ENCODE measurements at regions not wholly inside any gene's neighbourhood (a gene's known extent, or its start where the extent isn't known, plus 50 kb on each side); places are given as distances from the start of the nearest gene placed in this dataset.

- no peaks in the 10 kb centered on the region for H3K4me1 Mint-ChIP-seq (ENCODE audit: low read depth, unreplicated experiment)
- POLR2A ChIA-PET, result no interaction called here
- CTCF ChIA-PET, result no interaction called here
Measured at GRCh38 chr2:188889187-188889586, 85.0 kb upstream of the COL3A1 start.

DNA sequence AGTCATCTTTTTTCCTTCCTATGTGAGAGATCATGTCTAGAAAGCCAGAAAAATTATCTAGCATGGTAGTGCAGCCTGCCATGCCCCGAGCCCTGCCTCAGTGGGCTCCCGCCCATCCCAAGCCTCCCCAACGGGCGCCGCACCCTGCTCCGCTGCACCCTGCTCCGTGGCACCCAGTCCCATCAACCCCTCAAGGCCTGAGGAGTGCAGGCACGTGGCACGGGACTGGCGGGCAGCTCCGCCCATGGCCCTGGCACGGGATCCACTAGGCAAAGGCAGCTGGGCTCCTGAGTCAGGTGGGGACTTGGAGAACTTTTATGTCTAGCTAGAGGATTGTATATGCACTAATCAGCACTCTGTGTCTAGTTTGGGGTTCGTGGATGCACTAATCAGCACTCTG lies 83.4 kb upstream of the COL3A1 start:
- H3K36me3 Mint-ChIP-seq (ENCODE audit: insufficient read depth, unreplicated experiment), result no peaks in the 10 kb centered on the region
- ChIA-PET CTCF (no interaction called here), POLR2A (no interaction called here)
- H3K36me3 ChIP-seq (ENCODE audit: control insufficient read depth, insufficient read depth, low read length), result no peaks in the 10 kb centered on the region
- no peak overlapping the region for H3K27ac Mint-ChIP-seq (ENCODE audit: unreplicated experiment)
- no peak for DNase-seq
- H3K4me3 ChIP-seq (ENCODE audit: low read depth, low read length), result no peak overlapping the region
- no peak for TF ChIP-seq CTCF (IDR thresholded peaks at IDR 0.05; ENCODE audit: insufficient read depth in 1 of 2, low read depth in 1 of 2, low read length in 1 of 2, severe bottlenecking in 1 of 2, unreplicated experiment in 1 of 2)
- no peaks in the 10 kb centered on the region for H3K27me3 ChIP-seq (replicated peaks; ENCODE audit: control insufficient read depth, insufficient read depth, low read length)
- no peaks in the 10 kb centered on the region for H3K9me3 Mint-ChIP-seq (ENCODE audit: unreplicated experiment)
- no peaks in the 10 kb centered on the region for H3K4me1 ChIP-seq
- intact Hi-C loops (cut with micrococcal nuclease; ENCODE audit: unreplicated experiment), result no loop called here
- no peaks in the 10 kb centered on the region for H3K9me3 ChIP-seq
- no TSS peak for BruUV-seq (replicated peaks)
- no peaks in the 10 kb centered on the region for H3K4me1 Mint-ChIP-seq (ENCODE audit: low read depth, unreplicated experiment)
- no peak overlapping the region for H3K4me3 Mint-ChIP-seq (ENCODE audit: unreplicated experiment)
- H3K27me3 Mint-ChIP-seq (ENCODE audit: insufficient read depth, unreplicated experiment), result no peaks in the 10 kb centered on the region

More at GRCh38 chr2:188889187-188889586, 85.0 kb upstream of the COL3A1 start:
- no TSS peak for BruUV-seq (replicated peaks)
- Mint-ChIP-seq H3K9me3 (ENCODE audit: unreplicated experiment) (no peaks in the 10 kb centered on the region), H3K27ac (ENCODE audit: unreplicated experiment) (no peak overlapping the region), H3K4me3 (ENCODE audit: unreplicated experiment) (no peak overlapping the region), H3K36me3 (ENCODE audit: insufficient read depth, unreplicated experiment) (no peaks in the 10 kb centered on the region), H3K27me3 (ENCODE audit: insufficient read depth, unreplicated experiment) (no peaks in the 10 kb centered on the region)
- Histone ChIP-seq H3K36me3 (ENCODE audit: control insufficient read depth, insufficient read depth, low read length) (no peaks in the 10 kb centered on the region), H3K4me3 (ENCODE audit: low read depth, low read length) (no peak overlapping the region), H3K9me3 (no peaks in the 10 kb centered on the region), H3K27me3 (replicated peaks; ENCODE audit: control insufficient read depth, insufficient read depth, low read length) (no peaks in the 10 kb centered on the region), H3K4me1 (no peaks in the 10 kb centered on the region)
- no peak for TF ChIP-seq CTCF (IDR thresholded peaks at IDR 0.05; ENCODE audit: insufficient read depth in 1 of 2, low read depth in 1 of 2, low read length in 1 of 2, severe bottlenecking in 1 of 2, unreplicated experiment in 1 of 2)
- intact Hi-C loops (cut with micrococcal nuclease; ENCODE audit: unreplicated experiment), result no loop called here
- DNase-seq, result no peak

DNA sequence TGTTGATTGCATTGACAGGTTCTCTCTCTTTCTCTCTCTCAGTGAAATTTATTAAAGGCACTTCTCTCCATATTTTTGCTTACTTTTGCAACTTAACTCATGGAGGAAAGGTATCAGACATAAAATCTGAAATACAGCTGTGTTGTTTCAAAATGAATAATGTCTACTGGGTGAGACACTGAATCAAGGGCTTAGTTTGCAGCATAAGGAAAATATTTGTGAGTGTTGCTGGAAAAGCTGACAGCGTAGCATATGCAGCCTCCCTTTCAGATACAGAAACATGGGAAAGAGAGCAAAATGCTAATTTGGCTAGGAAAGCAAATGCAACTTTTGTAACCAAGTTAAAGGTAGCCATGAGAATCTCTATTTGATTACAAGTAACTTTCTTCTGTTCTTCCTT lies 81.5 kb upstream of the COL3A1 start:
- no peaks in the 10 kb centered on the region for H3K4me1 ChIP-seq
- DNase-seq, result no peak
- CTCF ChIA-PET, result no interaction called here
- H3K4me3 Mint-ChIP-seq (ENCODE audit: unreplicated experiment), result no peak overlapping the region
- BruUV-seq (replicated peaks), result no TSS peak
- POLR2A ChIA-PET, result no interaction called here
- H3K9me3 ChIP-seq, result no peaks in the 10 kb centered on the region
- no peaks in the 10 kb centered on the region for H3K27me3 ChIP-seq (replicated peaks; ENCODE audit: control insufficient read depth, insufficient read depth, low read length)
- TF ChIP-seq CTCF (IDR thresholded peaks at IDR 0.05; ENCODE audit: insufficient read depth in 1 of 2, low read depth in 1 of 2, low read length in 1 of 2, severe bottlenecking in 1 of 2, unreplicated experiment in 1 of 2), result no peak
- no peaks in the 10 kb centered on the region for H3K27me3 Mint-ChIP-seq (ENCODE audit: insufficient read depth, unreplicated experiment)
- intact Hi-C loops (cut with micrococcal nuclease; ENCODE audit: unreplicated experiment), result no loop called here
- no peaks in the 10 kb centered on the region for H3K9me3 Mint-ChIP-seq (ENCODE audit: unreplicated experiment)
- no peaks in the 10 kb centered on the region for H3K36me3 Mint-ChIP-seq (ENCODE audit: insufficient read depth, unreplicated experiment)
- H3K4me3 ChIP-seq (ENCODE audit: low read depth, low read length), result no peak overlapping the region
- no peaks in the 10 kb centered on the region for H3K4me1 Mint-ChIP-seq (ENCODE audit: low read depth, unreplicated experiment)
- H3K27ac Mint-ChIP-seq (ENCODE audit: unreplicated experiment), result no peak overlapping the region
- H3K36me3 ChIP-seq (ENCODE audit: control insufficient read depth, insufficient read depth, low read length), result no peaks in the 10 kb centered on the region

Measured in Caco-2 (cell line).